GM12865 (cell line): ENCODE measurements at regions not wholly inside any gene's neighbourhood (a gene's known extent, or its start where the extent isn't known, plus 50 kb on each side); places are given as distances from the start of the nearest gene placed in this dataset.
"Not testable (repeated sequence)": the region's sequence is repeated elsewhere in the genome, so short reads cannot be mapped to it uniquely, and the experiment has no call there.

Source experiments
- DNase-seq: peaks from one replicate; pipeline ENCODE4 v3.0.0; 2010; ENCODE audit warnings: low read depth
- H3K4me3 ChIP-seq: 2 replicates; pipeline ENCODE4 v1.5.1; 2011; ENCODE audit warnings: mild to moderate bottlenecking, low read depth, low read length, control low read depth
- CTCF ChIP-seq: IDR thresholded peaks from 2 replicates; pipeline ENCODE4 v1.5.1; 2011; ENCODE audit warnings: low read length, control low read depth, low read depth, inconsistent platforms; ENCODE audit not compliant: insufficient read depth; ENCODE audit errors: missing control alignments

GRCh38 chr4:52431410-52431809 is 227.7 kb downstream of the USP46 start:
- DNase-seq: no peak
- no peak overlapping the region for H3K4me3 ChIP-seq
- no peak for TF ChIP-seq CTCF

GRCh38 chr4:52431869-52432268 is 227.2 kb downstream of the USP46 start:
- TF ChIP-seq CTCF: no peak
- DNase-seq: no peak
- H3K4me3 ChIP-seq: no peak overlapping the region

GRCh38 chr4:52442524-52442923 is 216.6 kb downstream of the USP46 start:
- DNase-seq, H3K4me3 ChIP-seq: not testable (repeated sequence)

GRCh38 chr4:52472444-52472843 is 186.7 kb downstream of the USP46 start:
- DNase-seq: no peak
- TF ChIP-seq CTCF: no peak
- H3K4me3 ChIP-seq: no peak overlapping the region

GRCh38 chr4:52477191-52477780 is 181.8 kb downstream of the USP46 start:
- no peak overlapping the region for H3K4me3 ChIP-seq
- no peak for DNase-seq
- TF ChIP-seq CTCF: no peak

- no peak for TF ChIP-seq CTCF
- no peak for DNase-seq
- no peak overlapping the region for H3K4me3 ChIP-seq
These were observed 175.8 kb downstream of the USP46 start for GRCh38 chr4:52483186-52483890.

- no peak for DNase-seq
- TF ChIP-seq CTCF: no peak
- no peak overlapping the region for H3K4me3 ChIP-seq
These were observed 151.3 kb downstream of the USP46 start for GRCh38 chr4:52507774-52508173.
